ENCODE measurements at regions not wholly inside any gene's neighbourhood (a gene's known extent, or its start where the extent isn't known, plus 50 kb on each side); places are given as distances from the start of the nearest gene placed in this dataset.
"Not testable (repeated sequence)": the region's sequence is repeated elsewhere in the genome, so short reads cannot be mapped to it uniquely, and the experiment has no call there.

GRCh38 chr6:145158636-145159035 lies 576.7 kb downstream of the EPM2A start:
- H3K56ac ChIP-seq (replicated peaks; ENCODE audit: insufficient read length, low read depth, low read length); H2BK120ac ChIP-seq (replicated peaks; ENCODE audit: low read depth, low read length); POLR2A ChIA-PET (ENCODE audit: partially characterized antibody); H3K14ac ChIP-seq (ENCODE audit: insufficient read length); H3K27ac ChIP-seq (ENCODE audit: low read depth, low read length); H3K18ac ChIP-seq (ENCODE audit: extremely low read depth, low read length); H3K23me2 ChIP-seq (ENCODE audit: low read depth, low read length); H4K8ac ChIP-seq (ENCODE audit: extremely low read depth, insufficient read depth, low read length); H2AK5ac ChIP-seq (ENCODE audit: low read depth, low read length); FAIRE-seq; H3K23ac ChIP-seq (ENCODE audit: insufficient read length); H3K4me2 ChIP-seq (ENCODE audit: insufficient read depth in 1 of 2, low read depth in 2 of 2, low read length in 2 of 2); H3K79me1 ChIP-seq (ENCODE audit: low read depth, low read length); H2AFZ ChIP-seq (ENCODE audit: low read length); H3K27me3 ChIP-seq (replicated peaks in 1 of 4; ENCODE audit: control insufficient read depth in 3 of 4, extremely low read depth in 1 of 4, insufficient read depth in 3 of 4, low read length in 3 of 4); H4K91ac ChIP-seq (replicated peaks; ENCODE audit: insufficient read length, low read length); H3K79me2 ChIP-seq (ENCODE audit: control insufficient read depth in 1 of 2, insufficient read depth in 2 of 2, low read length in 2 of 2); DNase-seq (ENCODE audit: low read depth in 1 of 2, low spot score in 2 of 2); H4K5ac ChIP-seq (ENCODE audit: insufficient read length, low read depth, low read length); H3K4ac ChIP-seq (replicated peaks; ENCODE audit: insufficient read length, low read depth, low read length); H2BK20ac ChIP-seq (ENCODE audit: low read length); CTCF ChIA-PET (ENCODE audit: partially characterized antibody); H3K4me1 ChIP-seq (replicated peaks in 1 of 4; ENCODE audit: control insufficient read depth in 3 of 4, insufficient read depth in 4 of 4, low read length in 3 of 4); H3K36me3 ChIP-seq (ENCODE audit: control insufficient read depth in 2 of 4, insufficient read depth in 4 of 4, low read length in 3 of 4); H2BK5ac ChIP-seq (ENCODE audit: low read depth, low read length); H2BK15ac ChIP-seq (ENCODE audit: low read length); H4K20me1 ChIP-seq (replicated peaks in 1 of 2; ENCODE audit: control insufficient read depth in 1 of 2, insufficient read depth in 2 of 2, low read length in 2 of 2); H3K9ac ChIP-seq (replicated peaks in 1 of 4; ENCODE audit: extremely low read depth in 1 of 4, low read depth in 3 of 4, low read length in 3 of 4); H2BK12ac ChIP-seq (ENCODE audit: low read depth, low read length); H3K4me3 ChIP-seq (ENCODE audit: extremely low read depth in 1 of 4, insufficient read depth in 2 of 4, low read depth in 3 of 4, low read length in 4 of 4): not testable (repeated sequence)
- WGBS, 2 experiments (ENCODE audit: extremely low coverage in 1 of 2, insufficient coverage in 1 of 2, insufficient read length in 1 of 2, insufficient replicate concordance in 2 of 2, low coverage in 1 of 2, low lambda C conversion rate in 2 of 2, missing lambda C conversion rate in 1 of 2) = 88% methylated on average over 1 of the region's 1 CpG; no CpG with 5 or more reads in 1 of the 2 experiments
- peaks cover 15 to 20% of the 10 kb centered on the region in 2 experiments for H3K9me3 ChIP-seq (ENCODE audit: insufficient read depth in 2 of 2, low read depth in 1 of 2, low read length in 1 of 2)

All from H1 (cell line).